ENCODE measurements at regions not wholly inside any gene's neighbourhood (a gene's known extent, or its start where the extent isn't known, plus 50 kb on each side); places are given as distances from the start of the nearest gene placed in this dataset.
"Not testable (repeated sequence)": the region's sequence is repeated elsewhere in the genome, so short reads cannot be mapped to it uniquely, and the experiment has no call there.

DNA sequence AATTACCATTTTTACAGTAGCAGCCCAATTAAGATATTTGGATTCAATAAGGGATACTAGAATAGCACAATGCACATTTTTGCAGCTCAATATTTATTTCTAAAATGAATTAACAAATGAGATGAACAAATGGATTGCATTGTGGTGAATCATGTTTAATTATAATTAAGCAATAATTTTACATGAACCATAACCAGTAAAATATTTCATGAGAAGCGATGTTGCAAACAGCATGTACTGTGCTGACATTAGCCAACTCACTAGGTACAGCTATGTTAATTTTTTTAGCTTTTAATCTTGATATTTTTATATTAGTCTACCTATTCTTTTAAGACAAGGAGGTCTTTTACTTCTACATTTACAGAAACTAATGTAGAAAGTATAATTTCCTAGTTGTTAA is 399.1 kb upstream of the AKR1E2 start:
- H3K4me1 Mint-ChIP-seq (ENCODE audit: unreplicated experiment) = peaks cover 14% of the 10 kb centered on the region
- no peaks in the 10 kb centered on the region for H3K27me3 Mint-ChIP-seq (ENCODE audit: unreplicated experiment)
- H3K9me3 Mint-ChIP-seq (ENCODE audit: unreplicated experiment) = peaks cover 5% of the 10 kb centered on the region
- no peak for DNase-seq (ENCODE audit: extremely low spot score, unreplicated experiment)
- H3K27ac Mint-ChIP-seq (ENCODE audit: unreplicated experiment) = no peak overlapping the region
- H3K36me3 Mint-ChIP-seq (ENCODE audit: unreplicated experiment) = no peaks in the 10 kb centered on the region
- TF ChIP-seq, protein P1, sequence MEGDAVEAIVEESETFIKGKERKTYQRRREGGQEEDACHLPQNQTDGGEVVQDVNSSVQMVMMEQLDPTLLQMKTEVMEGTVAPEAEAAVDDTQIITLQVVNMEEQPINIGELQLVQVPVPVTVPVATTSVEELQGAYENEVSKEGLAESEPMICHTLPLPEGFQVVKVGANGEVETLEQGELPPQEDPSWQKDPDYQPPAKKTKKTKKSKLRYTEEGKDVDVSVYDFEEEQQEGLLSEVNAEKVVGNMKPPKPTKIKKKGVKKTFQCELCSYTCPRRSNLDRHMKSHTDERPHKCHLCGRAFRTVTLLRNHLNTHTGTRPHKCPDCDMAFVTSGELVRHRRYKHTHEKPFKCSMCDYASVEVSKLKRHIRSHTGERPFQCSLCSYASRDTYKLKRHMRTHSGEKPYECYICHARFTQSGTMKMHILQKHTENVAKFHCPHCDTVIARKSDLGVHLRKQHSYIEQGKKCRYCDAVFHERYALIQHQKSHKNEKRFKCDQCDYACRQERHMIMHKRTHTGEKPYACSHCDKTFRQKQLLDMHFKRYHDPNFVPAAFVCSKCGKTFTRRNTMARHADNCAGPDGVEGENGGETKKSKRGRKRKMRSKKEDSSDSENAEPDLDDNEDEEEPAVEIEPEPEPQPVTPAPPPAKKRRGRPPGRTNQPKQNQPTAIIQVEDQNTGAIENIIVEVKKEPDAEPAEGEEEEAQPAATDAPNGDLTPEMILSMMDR (IDR thresholded peaks at IDR 0.05) = no peak
- no peak overlapping the region for H3K4me3 Mint-ChIP-seq (ENCODE audit: unreplicated experiment)

DNA sequence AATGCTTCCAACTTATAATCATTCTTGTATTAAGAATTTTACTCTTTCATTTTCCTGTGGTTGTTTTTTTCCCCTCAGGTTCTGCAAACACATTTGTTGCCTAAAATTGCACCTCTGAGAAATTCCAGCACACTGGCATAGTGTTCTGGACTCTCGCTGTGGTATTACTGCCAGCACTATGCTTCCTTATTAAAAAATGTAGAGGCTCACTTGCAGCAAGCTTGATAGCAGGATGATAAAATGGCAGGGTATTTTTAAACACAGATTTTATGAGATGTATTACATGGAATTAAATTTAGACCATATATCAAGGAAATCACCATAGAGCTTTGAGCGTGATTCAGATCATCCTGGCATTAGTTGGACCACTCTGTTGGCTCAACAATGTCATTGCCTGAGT is 416.7 kb upstream of the AKR1E2 start:
- peaks cover 10% of the 10 kb centered on the region for H3K4me1 Mint-ChIP-seq (ENCODE audit: unreplicated experiment)
- no peaks in the 10 kb centered on the region for H3K9me3 Mint-ChIP-seq (ENCODE audit: unreplicated experiment)
- TF ChIP-seq, protein P1 (IDR thresholded peaks at IDR 0.05) = no peak
- H3K36me3 Mint-ChIP-seq (ENCODE audit: unreplicated experiment) = no peaks in the 10 kb centered on the region
- no peak for DNase-seq (ENCODE audit: extremely low spot score, unreplicated experiment)
- H3K4me3 Mint-ChIP-seq (ENCODE audit: unreplicated experiment) = no peak overlapping the region
- no peaks in the 10 kb centered on the region for H3K27me3 Mint-ChIP-seq (ENCODE audit: unreplicated experiment)
- no peak overlapping the region for H3K27ac Mint-ChIP-seq (ENCODE audit: unreplicated experiment)

DNA sequence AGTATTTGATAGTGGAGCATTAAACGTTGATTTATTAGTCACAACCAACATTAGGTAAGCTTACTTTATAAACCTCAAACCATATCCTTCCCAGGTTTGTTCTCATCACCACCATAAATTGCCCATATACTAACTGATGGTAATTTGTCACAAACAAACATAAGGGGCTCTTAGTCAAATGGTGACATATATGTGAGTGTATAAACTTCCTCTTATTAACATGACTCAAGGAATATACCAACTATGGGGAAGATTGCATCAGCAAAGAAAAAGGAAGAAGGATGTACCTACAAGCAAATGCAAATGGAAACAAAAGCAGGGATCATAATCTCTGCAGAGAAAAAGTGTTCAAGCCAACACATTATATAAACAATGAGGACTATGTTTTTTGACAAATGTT is 418.2 kb upstream of the AKR1E2 start:
- H3K4me1 Mint-ChIP-seq (ENCODE audit: unreplicated experiment) = peaks cover 10% of the 10 kb centered on the region
- no peak for DNase-seq (ENCODE audit: extremely low spot score, unreplicated experiment)
- H3K4me3 Mint-ChIP-seq (ENCODE audit: unreplicated experiment) = no peak overlapping the region
- H3K9me3 Mint-ChIP-seq (ENCODE audit: unreplicated experiment) = no peaks in the 10 kb centered on the region
- TF ChIP-seq, protein P1 (IDR thresholded peaks at IDR 0.05) = no peak
- no peak overlapping the region for H3K27ac Mint-ChIP-seq (ENCODE audit: unreplicated experiment)
- no peaks in the 10 kb centered on the region for H3K27me3 Mint-ChIP-seq (ENCODE audit: unreplicated experiment)
- H3K36me3 Mint-ChIP-seq (ENCODE audit: unreplicated experiment) = no peaks in the 10 kb centered on the region

DNA sequence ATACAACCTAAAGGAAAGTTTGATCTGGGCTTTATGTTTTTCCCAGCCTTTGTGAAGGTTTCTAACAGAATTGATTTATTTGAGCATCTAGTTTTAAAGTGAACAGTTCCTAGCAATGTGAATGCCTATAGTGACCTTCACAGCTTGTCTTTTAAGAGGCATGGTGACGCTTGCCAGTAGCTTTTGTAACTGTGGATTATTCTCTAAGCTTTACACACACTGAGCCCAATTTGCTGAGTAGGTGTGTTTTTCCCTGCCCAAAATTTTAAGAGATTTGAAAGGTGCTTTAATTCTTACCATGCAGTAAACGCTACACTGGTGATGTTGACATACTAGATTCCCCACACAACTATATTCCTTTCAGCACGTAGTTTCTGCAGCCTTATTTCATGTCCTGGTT is 420.2 kb upstream of the AKR1E2 start:
- DNase-seq (ENCODE audit: extremely low spot score, unreplicated experiment) = no peak
- Mint-ChIP-seq H3K27me3 (ENCODE audit: unreplicated experiment) (no peaks in the 10 kb centered on the region), H3K36me3 (ENCODE audit: unreplicated experiment) (no peaks in the 10 kb centered on the region), H3K9me3 (ENCODE audit: unreplicated experiment) (no peaks in the 10 kb centered on the region), H3K4me1 (ENCODE audit: unreplicated experiment) (peaks cover 10% of the 10 kb centered on the region), H3K27ac (ENCODE audit: unreplicated experiment) (no peak overlapping the region), H3K4me3 (ENCODE audit: unreplicated experiment) (no peak overlapping the region)
- TF ChIP-seq, protein P1 (IDR thresholded peaks at IDR 0.05) = no peak

DNA sequence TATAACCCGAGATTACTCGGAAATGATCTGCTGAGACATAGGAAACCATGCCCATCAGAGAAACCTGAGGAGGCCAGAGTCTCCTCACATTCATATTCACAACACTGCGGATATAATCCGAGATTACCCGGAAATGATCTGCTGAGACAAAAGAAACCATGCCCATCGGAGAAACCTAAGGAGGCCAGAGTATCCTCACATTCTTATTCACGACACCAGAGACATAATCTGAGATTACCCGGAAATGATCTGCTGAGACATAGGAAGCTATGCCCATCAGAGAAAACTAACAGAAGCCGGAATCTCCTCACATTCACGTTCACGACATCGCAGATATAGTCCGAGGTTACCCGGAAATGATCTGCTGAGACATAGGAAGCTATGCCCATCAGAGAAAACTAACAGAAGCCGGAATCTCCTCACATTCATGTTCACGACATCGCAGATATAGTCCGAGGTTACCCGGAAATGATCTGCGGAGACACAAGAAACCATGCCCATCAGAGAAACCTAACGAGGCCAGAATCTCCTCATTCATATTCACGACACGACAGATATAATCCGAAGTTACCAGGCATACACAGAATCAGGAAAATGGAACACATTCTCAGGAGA is 422.3 kb upstream of the AKR1E2 start:
- H3K9me3 Mint-ChIP-seq (ENCODE audit: unreplicated experiment) = peaks cover 6% of the 10 kb centered on the region
- TF ChIP-seq, protein P1 (IDR thresholded peaks at IDR 0.05) = no peak
- H3K27me3 Mint-ChIP-seq (ENCODE audit: unreplicated experiment) = no peaks in the 10 kb centered on the region
- DNase-seq (ENCODE audit: extremely low spot score, unreplicated experiment) = no peak
- H3K4me3 Mint-ChIP-seq (ENCODE audit: unreplicated experiment) = no peak overlapping the region
- H3K27ac Mint-ChIP-seq (ENCODE audit: unreplicated experiment) = no peak overlapping the region
- peaks cover 24% of the 10 kb centered on the region for H3K4me1 Mint-ChIP-seq (ENCODE audit: unreplicated experiment)
- no peaks in the 10 kb centered on the region for H3K36me3 Mint-ChIP-seq (ENCODE audit: unreplicated experiment)

DNA sequence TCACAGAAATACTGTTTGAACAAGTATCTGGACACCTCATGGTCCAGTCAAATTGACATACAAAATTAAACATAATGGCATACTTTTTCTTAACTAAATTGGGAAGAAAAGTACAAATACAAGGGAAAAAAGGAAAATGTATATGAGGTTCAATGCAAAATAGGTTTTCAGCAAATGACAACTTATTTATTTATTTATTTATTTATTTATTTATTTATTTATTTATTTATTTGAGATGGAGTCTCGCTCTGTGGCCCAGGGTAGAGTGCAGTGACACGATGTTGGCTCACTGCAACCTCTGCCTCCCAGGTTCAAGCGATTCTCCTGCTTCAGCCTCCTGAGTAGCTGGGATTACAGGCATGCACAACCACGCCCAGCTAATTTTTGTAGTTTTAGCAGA is 424.9 kb upstream of the AKR1E2 start:
- H3K36me3 Mint-ChIP-seq (ENCODE audit: unreplicated experiment); H3K4me3 Mint-ChIP-seq (ENCODE audit: unreplicated experiment); H3K27ac Mint-ChIP-seq (ENCODE audit: unreplicated experiment); H3K27me3 Mint-ChIP-seq (ENCODE audit: unreplicated experiment); DNase-seq (ENCODE audit: extremely low spot score, unreplicated experiment); H3K9me3 Mint-ChIP-seq (ENCODE audit: unreplicated experiment): not testable (repeated sequence)
- peaks cover 23% of the 10 kb centered on the region for H3K4me1 Mint-ChIP-seq (ENCODE audit: unreplicated experiment)

Measured in osteocyte (in vitro differentiated cells).